Heart left ventricle (tissue), 13 donors: ENCODE measurements at regions not wholly inside any gene's neighbourhood (a gene's known extent, or its start where the extent isn't known, plus 50 kb on each side); places are given as distances from the start of the nearest gene placed in this dataset.

Experiments used
- CTCF ChIP-seq, 12 donors: fragments of 200-600 bp; sonication (generic) in 4 of 12; IDR thresholded peaks; one replicate each; pipeline versions ENCODE4 v1.5.0 to v1.8.0; 2018 to 2022; ENCODE audit warnings: antibody characterized with exemption in 12 of 12, mild to moderate bottlenecking in 5 of 12
- POLR2A ChIP-seq, 2 donors: fragments of 450-650 bp; IDR thresholded peaks; one replicate each; pipeline ENCODE4 v1.6.1; 2017; ENCODE audit warnings: antibody characterized with exemption in 2 of 2, mild to moderate bottlenecking in 2 of 2, moderate library complexity in 2 of 2
- donor health status: ischemic (EF 13 %, LVEDD 7.1; RV severe dilation, severe dysfunction).
- donor health status: DM: no; HTN: yes; CAD: no.
- donor health status: DM: no; HTN: no; CAD: no.
- donor health status: ischemic (EF 25% LVEDD 6.9; RV normal size, moderate dysfunction).
- donor health status: ischemic (EF 25% LVEDD 5.7; RV mildly dilated, moderate dysfunction).
- donor health status: ischemic (EF 35%, LVEDD 5.7; RV mildly dilated, moderate dysfunction).
- donor health status: nonischemic (EF 11% LVEDD 7.7; RV severe dilation, severe dysfunction).
- donor health status: DM: yes; HTN: yes; CAD: no.
- donor health status: PGD.
- donor health status: ischemic (EF 29% LVEDD 5.4; RV normal size, mild dysfunction).
- donor health status: nonischemic (EF 23%, LVEDD 6.1; RV moderate dilation, normal function).

- TF ChIP-seq CTCF (IDR thresholded peaks at IDR 0.05) (no peak), POLR2A (IDR thresholded peaks at IDR 0.05) (no peak)
Observed at GRCh38 chrX:35104626-35105025, 162.0 kb downstream of the FAM47B start.
